Activated CD4-positive, alpha-beta memory T cell treated with anti-CD3 and anti-CD28 coated beads, Interleukin-2, amount 10 ng/mL, durations not matched to agents 7 days and 5 days (primary cell): ENCODE measurements at regions not wholly inside any gene's neighbourhood (a gene's known extent, or its start where the extent isn't known, plus 50 kb on each side); places are given as distances from the start of the nearest gene placed in this dataset.
"Not testable (repeated sequence)": the region's sequence is repeated elsewhere in the genome, so short reads cannot be mapped to it uniquely, and the experiment has no call there.

Source experiments
- CTCF ChIA-PET: fragments of 350-600 bp; sonication (Branson Sonifier 250); formaldehyde crosslinking; loops from one replicate; lab custom pipeline; 2021; ENCODE audit warnings: antibody characterized with exemption, inconsistent platforms; lab: Charles Lee
- POLR2A ChIA-PET: fragments of 350-600 bp; sonication (Branson Sonifier 250); formaldehyde crosslinking; loops from one replicate; lab custom pipeline; 2021; ENCODE audit warnings: antibody characterized with exemption; lab: Charles Lee
- DNase-seq: peaks from one replicate; pipeline ENCODE4 v3.0.0-alpha.2; 2020
- H3K27ac Mint-ChIP-seq: one replicate; pipeline ENCODE4 v1.8.0; 2021; ENCODE audit warnings: mild to moderate bottlenecking, mixed read lengths
- H3K27me3 Mint-ChIP-seq: one replicate; pipeline ENCODE4 v1.8.0; 2021; ENCODE audit warnings: mixed read lengths
- H3K36me3 Mint-ChIP-seq: one replicate; pipeline ENCODE4 v1.8.0; 2021; ENCODE audit warnings: low read depth, mixed read lengths
- H3K4me1 Mint-ChIP-seq: one replicate; pipeline ENCODE4 v1.8.0; 2021; ENCODE audit warnings: mixed read lengths
- H3K4me3 Mint-ChIP-seq: one replicate; pipeline ENCODE4 v1.8.0; 2021; ENCODE audit warnings: mild to moderate bottlenecking, mixed read lengths
- H3K9me3 Mint-ChIP-seq: one replicate; pipeline ENCODE4 v1.8.0; 2021; ENCODE audit warnings: mixed read lengths

DNA sequence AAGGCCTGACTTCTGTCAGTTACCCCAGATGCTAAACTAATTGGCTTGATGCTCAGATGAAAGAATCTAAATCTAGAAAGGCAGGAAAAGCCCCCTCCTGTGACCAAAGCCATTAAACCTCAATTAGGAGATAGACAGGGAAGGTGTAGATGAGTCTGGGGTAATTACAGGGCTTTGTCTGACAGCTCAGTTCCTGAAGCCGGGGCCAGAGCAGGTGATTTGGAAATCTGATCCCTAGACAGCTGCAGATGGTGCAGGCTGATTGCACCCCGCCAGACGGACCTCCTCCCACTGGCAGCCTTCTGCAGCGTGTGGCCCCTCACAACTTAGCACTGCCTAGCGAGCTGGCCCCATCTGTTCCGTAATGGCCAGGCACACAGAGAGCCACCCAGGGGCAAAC is 395.1 kb downstream of the HLX start:
- Mint-ChIP-seq H3K36me3 (no peaks in the 10 kb centered on the region), H3K4me1 (peaks cover 4% of the 10 kb centered on the region), H3K27ac (no peak overlapping the region), H3K9me3 (no peaks in the 10 kb centered on the region), H3K27me3 (no peaks in the 10 kb centered on the region), H3K4me3 (no peak overlapping the region)
- no peak for DNase-seq
- CTCF ChIA-PET: interaction anchor here (0.9 kb wide), 1 partner anchor 11 kb away, joined by 3 read pairs; no protein-coding TSS in a partner anchor
- POLR2A ChIA-PET: no interaction called here

DNA sequence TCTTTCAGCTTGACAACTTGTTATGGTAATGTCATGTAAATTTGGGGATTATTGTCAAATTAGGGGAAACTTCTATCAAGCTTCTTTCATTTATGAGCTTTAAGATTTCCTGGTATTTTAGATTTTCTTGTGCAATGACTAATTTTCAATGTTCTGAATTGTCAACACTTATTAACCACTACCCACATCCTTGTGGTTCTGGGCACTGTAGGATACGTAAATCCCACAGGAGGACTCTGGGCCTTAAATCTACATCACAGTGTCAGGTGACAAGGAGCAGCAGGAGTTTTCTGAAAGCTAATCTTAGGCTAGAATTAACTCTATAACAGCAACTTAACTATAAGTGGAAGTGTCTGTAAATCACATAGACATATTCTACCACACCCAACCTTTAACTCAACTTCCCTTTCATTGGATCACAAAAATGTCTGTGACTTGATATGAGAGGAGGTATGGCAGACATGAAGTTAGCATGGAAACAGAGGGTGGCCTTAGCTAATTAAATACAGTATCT is 397.7 kb downstream of the HLX start:
- peaks cover 4% of the 10 kb centered on the region for H3K4me1 Mint-ChIP-seq
- no peak overlapping the region for H3K4me3 Mint-ChIP-seq
- no peaks in the 10 kb centered on the region for H3K9me3 Mint-ChIP-seq
- H3K27ac Mint-ChIP-seq: no peak overlapping the region
- ChIA-PET POLR2A (no interaction called here), CTCF (no interaction called here)
- no peaks in the 10 kb centered on the region for H3K36me3 Mint-ChIP-seq
- H3K27me3 Mint-ChIP-seq: no peaks in the 10 kb centered on the region
- DNase-seq: no peak

DNA sequence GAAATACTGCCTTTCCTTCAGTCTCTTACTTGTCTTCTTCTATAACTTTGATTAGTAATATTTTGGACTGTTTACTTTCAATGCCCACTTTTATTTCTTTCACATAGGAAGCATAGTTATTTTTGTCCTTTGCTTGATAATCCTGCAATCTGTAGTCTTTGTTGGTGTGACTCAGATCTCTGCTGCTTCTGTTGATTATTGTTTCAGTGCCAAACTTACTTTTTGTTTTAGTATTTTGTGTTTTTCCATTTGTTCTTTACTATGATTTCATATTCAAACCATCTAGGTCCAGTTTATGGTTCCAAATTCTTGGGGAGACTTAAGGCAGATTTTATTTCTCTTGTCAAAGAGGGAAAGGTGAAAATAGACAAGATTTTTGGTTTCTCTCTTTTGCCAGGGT is 399.9 kb downstream of the HLX start:
- ChIA-PET POLR2A (no interaction called here), CTCF (interaction anchor here (1.3 kb wide), 1 partner anchor 9 kb away, joined by 3 read pairs; no protein-coding TSS in a partner anchor)
- DNase-seq: no peak
- no peak overlapping the region for H3K4me3 Mint-ChIP-seq
- H3K36me3 Mint-ChIP-seq: no peaks in the 10 kb centered on the region
- H3K9me3 Mint-ChIP-seq: no peaks in the 10 kb centered on the region
- no peak overlapping the region for H3K27ac Mint-ChIP-seq
- no peaks in the 10 kb centered on the region for H3K27me3 Mint-ChIP-seq
- peaks cover 4% of the 10 kb centered on the region for H3K4me1 Mint-ChIP-seq

DNA sequence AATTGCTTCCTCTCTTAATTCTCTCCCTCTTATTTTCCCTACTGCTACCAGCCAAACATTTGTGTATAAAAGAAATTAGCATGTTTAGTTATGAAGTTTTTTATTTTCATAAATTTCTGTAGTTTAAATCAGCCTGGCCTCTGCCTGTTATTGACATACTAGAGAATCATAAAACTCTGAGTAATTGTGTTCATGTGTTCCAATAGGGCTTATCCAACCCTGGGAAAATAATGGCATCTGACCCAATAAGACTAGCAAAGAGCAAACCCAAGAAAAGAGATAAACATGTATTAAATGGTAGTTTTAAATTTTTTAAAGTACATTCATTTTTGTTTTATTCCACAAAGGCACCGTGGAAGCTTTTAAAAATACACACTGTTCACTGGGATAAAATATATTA is 404.3 kb downstream of the HLX start:
- Mint-ChIP-seq H3K4me1 (no peaks in the 10 kb centered on the region), H3K27ac (no peak overlapping the region), H3K36me3 (no peaks in the 10 kb centered on the region), H3K4me3 (no peak overlapping the region), H3K9me3 (no peaks in the 10 kb centered on the region), H3K27me3 (no peaks in the 10 kb centered on the region)
- no peak for DNase-seq
- ChIA-PET CTCF (no interaction called here), POLR2A (no interaction called here)

DNA sequence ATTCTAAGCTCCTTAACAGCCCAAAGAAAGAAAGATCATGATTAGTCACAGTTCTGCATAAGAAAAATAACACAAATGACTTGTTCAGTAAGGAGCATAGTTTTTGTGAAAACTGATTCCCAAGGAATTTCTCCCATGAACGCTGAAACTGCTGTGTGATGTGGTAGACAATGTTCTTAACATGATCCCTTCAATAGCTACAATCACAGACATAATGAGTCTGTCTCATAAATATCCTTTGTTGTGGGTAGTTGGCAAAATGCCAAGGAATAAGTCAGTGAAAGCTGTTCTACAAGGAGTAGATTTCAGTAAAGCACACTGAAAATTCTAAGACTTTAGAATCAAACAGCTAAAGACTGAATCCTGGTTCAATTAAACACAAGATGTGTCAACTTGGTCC is 404.8 kb downstream of the HLX start:
- H3K27ac Mint-ChIP-seq: no peak overlapping the region
- H3K27me3 Mint-ChIP-seq: no peaks in the 10 kb centered on the region
- H3K36me3 Mint-ChIP-seq: no peaks in the 10 kb centered on the region
- H3K9me3 Mint-ChIP-seq: no peaks in the 10 kb centered on the region
- no peak for DNase-seq
- ChIA-PET POLR2A (no interaction called here), CTCF (no interaction called here)
- no peaks in the 10 kb centered on the region for H3K4me1 Mint-ChIP-seq
- H3K4me3 Mint-ChIP-seq: no peak overlapping the region

DNA sequence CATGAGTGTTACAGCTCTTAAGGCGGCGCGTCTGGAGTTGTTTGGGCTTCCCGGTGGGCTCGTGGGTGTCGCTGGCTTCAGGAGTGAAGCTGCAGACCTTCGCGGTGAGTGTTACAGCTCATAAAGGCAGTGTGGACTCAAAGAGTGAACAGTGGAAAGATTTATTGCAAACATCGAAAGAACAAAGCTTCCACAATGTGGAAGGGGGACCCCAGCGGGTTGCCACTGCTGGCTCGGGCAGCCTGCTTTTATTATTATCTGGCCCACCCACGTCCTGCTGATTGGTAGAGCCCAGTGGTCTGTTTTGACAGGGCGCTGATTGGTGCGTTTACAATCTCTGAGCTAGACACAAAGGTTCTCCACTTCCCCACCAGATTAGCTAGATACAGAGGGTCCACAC is 405.7 kb downstream of the HLX start:
- H3K27me3 Mint-ChIP-seq, CTCF ChIA-PET, POLR2A ChIA-PET, DNase-seq, H3K9me3 Mint-ChIP-seq, H3K4me1 Mint-ChIP-seq, H3K36me3 Mint-ChIP-seq, H3K4me3 Mint-ChIP-seq, H3K27ac Mint-ChIP-seq: not testable (repeated sequence)

DNA sequence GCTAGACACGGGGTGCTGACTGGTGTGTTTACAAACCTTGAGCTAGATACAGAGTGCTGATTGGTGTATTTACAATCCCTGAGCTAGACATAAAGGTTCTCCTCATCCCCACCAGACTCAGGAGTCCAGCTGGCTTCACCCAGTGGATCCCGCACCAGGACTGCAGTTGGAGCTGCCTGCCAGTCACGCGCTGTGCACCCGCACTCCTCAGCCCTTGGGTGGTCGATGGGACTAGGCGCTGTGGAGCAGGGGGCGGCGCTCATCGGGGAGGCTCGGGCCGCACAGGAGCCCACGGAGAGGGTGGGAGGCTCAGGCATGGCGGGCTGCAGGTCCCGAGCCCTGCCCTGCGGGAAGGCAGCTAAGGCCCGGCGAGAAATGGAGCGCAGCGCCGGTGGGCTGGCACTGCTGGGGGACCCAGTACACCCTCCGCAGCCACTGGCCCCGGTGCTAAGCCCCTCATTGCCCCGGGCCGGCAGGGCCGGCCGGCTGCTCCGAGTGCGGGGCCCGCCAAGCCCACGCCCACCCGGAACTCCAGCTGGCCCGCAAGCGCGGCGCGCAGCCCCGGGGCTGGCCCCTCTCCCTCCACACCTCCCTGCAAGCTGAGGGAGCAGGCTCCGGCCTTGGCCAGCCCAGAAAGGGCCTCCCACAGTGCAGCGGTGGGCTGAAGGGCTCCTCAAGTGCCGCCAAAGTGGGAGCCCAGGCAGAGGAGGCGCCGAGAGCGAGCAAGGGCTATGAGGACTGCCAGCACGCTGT is 406.4 kb downstream of the HLX start:
- H3K4me3 Mint-ChIP-seq: not testable (repeated sequence)

DNA sequence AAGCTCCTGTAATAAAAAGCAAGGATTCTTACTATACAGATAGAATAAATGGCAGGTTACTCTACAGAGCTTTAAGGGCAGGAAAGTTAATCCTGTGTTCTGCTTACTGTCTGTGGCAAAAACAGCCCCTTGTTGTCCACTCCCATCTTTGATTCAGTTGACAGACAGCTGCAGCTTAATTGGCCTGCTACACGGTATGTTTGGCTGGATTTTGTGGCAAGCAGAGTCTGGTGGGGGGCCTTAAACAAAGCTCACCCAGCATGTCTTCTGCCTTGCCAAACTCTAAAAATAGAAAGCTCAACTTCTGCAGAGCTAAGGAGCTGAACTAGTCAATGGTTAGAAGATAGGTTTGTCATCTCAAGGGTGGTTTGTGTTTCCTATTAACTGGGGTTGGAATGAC is 407.2 kb downstream of the HLX start:
- Mint-ChIP-seq H3K9me3 (no peaks in the 10 kb centered on the region), H3K4me3 (no peak overlapping the region), H3K4me1 (no peaks in the 10 kb centered on the region), H3K27ac (no peak overlapping the region), H3K36me3 (no peaks in the 10 kb centered on the region), H3K27me3 (no peaks in the 10 kb centered on the region)
- ChIA-PET CTCF (no interaction called here), POLR2A (no interaction called here)
- no peak for DNase-seq

More for the DNA sequence above, 406.4 kb downstream of the HLX start:
- H3K9me3 Mint-ChIP-seq, H3K36me3 Mint-ChIP-seq, H3K4me1 Mint-ChIP-seq, H3K27ac Mint-ChIP-seq, H3K27me3 Mint-ChIP-seq, DNase-seq, CTCF ChIA-PET, POLR2A ChIA-PET: not testable (repeated sequence)

DNA sequence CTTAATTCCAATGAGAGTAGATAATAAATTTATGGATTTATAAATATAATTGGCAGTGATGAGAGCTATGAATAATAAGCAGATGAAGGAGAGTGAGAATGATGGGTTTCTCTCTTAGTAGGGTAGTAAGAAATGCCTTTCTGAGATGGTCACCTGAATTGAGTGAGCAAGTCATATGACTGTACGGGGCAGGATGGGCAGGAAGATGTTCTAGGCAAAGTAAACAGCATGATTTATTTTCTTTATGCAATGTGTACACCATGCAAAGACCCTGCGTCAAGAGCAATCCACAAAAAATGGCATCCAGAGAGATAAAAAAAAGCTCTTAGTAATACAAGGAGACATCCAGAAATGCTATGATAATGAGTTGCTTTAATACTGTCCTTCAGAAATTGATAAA is 409.9 kb downstream of the HLX start:
- Mint-ChIP-seq H3K9me3 (no peaks in the 10 kb centered on the region), H3K36me3 (no peaks in the 10 kb centered on the region), H3K4me3 (no peak overlapping the region), H3K27ac (no peak overlapping the region), H3K4me1 (no peaks in the 10 kb centered on the region), H3K27me3 (no peaks in the 10 kb centered on the region)
- ChIA-PET CTCF (no interaction called here), POLR2A (no interaction called here)
- DNase-seq: no peak

DNA sequence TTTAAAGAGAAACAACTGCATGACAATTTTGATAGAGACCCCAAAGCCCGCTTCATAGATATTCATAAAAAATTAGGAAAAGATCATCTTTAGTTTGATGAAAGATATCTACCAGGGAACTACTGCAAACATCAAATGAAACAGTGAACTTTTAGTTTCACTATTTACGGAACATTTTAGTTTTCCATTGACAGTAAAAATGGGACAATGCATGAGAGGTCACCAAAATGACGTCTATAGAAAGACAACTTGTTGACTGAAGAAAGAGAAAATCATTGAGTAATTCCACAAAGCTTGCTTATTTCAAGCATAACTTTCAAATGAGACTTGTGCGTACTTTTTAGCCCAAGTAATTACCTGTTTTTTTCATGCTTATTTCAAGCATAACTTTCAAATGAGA is 411.4 kb downstream of the HLX start:
- no peak overlapping the region for H3K4me3 Mint-ChIP-seq
- ChIA-PET POLR2A (no interaction called here), CTCF (no interaction called here)
- no peaks in the 10 kb centered on the region for H3K9me3 Mint-ChIP-seq
- H3K4me1 Mint-ChIP-seq: no peaks in the 10 kb centered on the region
- no peak for DNase-seq
- H3K27ac Mint-ChIP-seq: no peak overlapping the region
- no peaks in the 10 kb centered on the region for H3K27me3 Mint-ChIP-seq
- no peaks in the 10 kb centered on the region for H3K36me3 Mint-ChIP-seq

DNA sequence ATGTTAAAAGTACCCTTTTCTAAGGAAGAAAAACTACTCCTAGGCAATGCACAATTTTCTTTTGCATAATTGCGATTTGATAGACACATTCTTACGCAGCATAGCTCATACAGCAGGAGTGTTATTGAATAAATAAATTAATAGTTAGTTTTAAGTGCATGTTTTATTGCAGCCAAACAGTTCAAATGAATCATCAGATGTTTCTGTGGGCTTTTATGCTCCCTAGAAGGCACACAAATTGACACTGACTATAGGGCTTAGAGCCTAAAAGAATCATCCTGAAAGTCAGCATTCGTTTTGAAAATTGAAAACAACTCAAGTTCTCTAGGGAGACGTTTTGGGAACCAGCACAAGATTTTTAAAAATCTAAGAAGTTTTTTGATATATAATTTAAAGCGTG is 411.9 kb downstream of the HLX start:
- Mint-ChIP-seq H3K9me3 (no peaks in the 10 kb centered on the region), H3K4me1 (no peaks in the 10 kb centered on the region), H3K27me3 (no peaks in the 10 kb centered on the region), H3K36me3 (no peaks in the 10 kb centered on the region), H3K27ac (no peak overlapping the region), H3K4me3 (no peak overlapping the region)
- POLR2A ChIA-PET: no interaction called here
- CTCF ChIA-PET: no interaction called here
- DNase-seq: no peak

DNA sequence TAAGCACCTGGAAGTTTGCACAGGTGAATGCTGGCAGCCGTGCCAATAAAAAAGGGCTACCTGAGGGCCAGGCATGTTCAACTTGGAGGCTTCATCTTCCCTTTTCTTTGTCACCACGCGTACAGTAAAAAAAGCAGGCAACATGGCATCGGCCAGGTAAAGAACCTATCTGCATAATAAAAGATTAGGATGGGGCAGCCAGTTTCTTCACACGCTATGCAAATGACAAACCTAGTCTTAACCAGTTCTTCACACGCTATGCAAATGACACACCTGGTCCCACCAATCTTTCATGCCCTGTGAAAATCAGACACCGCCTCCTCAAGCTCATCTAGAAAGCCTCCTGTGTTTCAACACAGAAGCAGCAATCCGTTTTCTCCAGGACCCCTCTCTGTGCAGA is 413.4 kb downstream of the HLX start:
- Mint-ChIP-seq H3K27me3 (no peaks in the 10 kb centered on the region), H3K4me1 (no peaks in the 10 kb centered on the region), H3K9me3 (no peaks in the 10 kb centered on the region), H3K36me3 (no peaks in the 10 kb centered on the region), H3K4me3 (no peak overlapping the region), H3K27ac (no peak overlapping the region)
- ChIA-PET POLR2A (no interaction called here), CTCF (no interaction called here)
- DNase-seq: no peak

DNA sequence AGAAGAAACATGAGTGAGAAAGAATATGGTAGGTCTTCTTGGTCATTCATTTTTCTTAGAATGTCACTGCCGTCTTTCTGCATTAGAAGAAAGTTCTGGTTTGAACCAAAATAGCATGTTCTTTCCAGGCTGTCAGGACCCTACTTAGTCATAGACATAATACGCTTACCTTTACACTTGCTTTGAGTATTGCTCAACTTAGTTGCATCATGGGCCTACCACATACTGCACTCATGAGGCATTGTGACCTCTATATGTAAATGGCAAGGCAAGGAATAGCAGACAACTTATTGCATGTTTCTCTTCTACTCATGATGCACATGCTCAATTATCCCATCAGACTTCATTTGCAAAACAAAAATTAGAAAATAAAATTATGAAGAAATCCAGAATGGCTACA is 415.0 kb downstream of the HLX start:
- Mint-ChIP-seq H3K27me3 (no peaks in the 10 kb centered on the region), H3K4me3 (no peak overlapping the region), H3K36me3 (no peaks in the 10 kb centered on the region), H3K9me3 (no peaks in the 10 kb centered on the region), H3K27ac (no peak overlapping the region), H3K4me1 (no peaks in the 10 kb centered on the region)
- no peak for DNase-seq
- CTCF ChIA-PET: no interaction called here
- POLR2A ChIA-PET: no interaction called here

DNA sequence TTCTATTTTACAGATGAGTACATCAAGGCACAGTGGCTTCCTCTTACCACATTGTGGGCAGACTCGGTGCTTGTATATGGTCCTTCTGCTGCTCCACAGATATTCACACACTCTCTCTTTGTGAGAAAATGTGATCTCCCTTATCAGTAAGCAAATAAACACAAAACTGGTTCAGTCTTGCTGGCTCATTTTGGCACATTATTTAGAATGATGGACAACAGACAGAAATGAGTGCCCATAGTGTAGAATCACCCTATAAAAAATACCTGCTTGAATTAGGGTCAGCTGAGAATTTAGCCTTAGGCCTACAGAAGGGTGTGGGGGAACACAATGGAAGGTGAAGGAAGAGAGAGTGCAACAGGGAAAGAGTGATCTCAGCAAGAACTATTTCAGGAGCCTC is 423.1 kb downstream of the HLX start:
- no peak overlapping the region for H3K27ac Mint-ChIP-seq
- no peak for DNase-seq
- H3K4me1 Mint-ChIP-seq: no peaks in the 10 kb centered on the region
- H3K27me3 Mint-ChIP-seq: no peaks in the 10 kb centered on the region
- POLR2A ChIA-PET: no interaction called here
- H3K9me3 Mint-ChIP-seq: no peaks in the 10 kb centered on the region
- CTCF ChIA-PET: no interaction called here
- no peak overlapping the region for H3K4me3 Mint-ChIP-seq
- no peaks in the 10 kb centered on the region for H3K36me3 Mint-ChIP-seq
